Skin of body (tissue), 1 donor: ENCODE measurements at regions not wholly inside any gene's neighbourhood (a gene's known extent, or its start where the extent isn't known, plus 50 kb on each side); places are given as distances from the start of the nearest gene placed in this dataset.
A peak's percentile ranks its signal among the peaks of the same experiment; 100 is the strongest.

Experiments
- DNase-seq: peaks from one replicate; lab custom pipeline; 2025; lab: John Stamatoyannopoulos, UW

GRCh38 chr13:105395041-105395440 lies 1140.4 kb downstream of the EFNB2 start:
- DNase-seq: no peak

- no peak for DNase-seq
Measured at GRCh38 chr13:105389373-105389772, 1146.1 kb downstream of the EFNB2 start.

GRCh38 chr13:105377452-105377851 lies 1158.0 kb downstream of the EFNB2 start:
- no peak for DNase-seq

GRCh38 chr13:105370011-105370650 lies 1165.3 kb downstream of the EFNB2 start:
- no peak for DNase-seq

GRCh38 chr13:105368781-105369180 lies 1166.7 kb downstream of the EFNB2 start:
- DNase-seq: no peak

- no peak for DNase-seq
Measured at GRCh38 chr13:105365831-105366230, 1169.6 kb downstream of the EFNB2 start.

GRCh38 chr13:105365021-105365550 lies 1170.4 kb downstream of the EFNB2 start:
- peak; percentile 60 for DNase-seq

GRCh38 chr13:105364191-105364590 lies 1171.3 kb downstream of the EFNB2 start:
- DNase-seq: no peak

GRCh38 chr13:105363261-105364190 lies 1171.9 kb downstream of the EFNB2 start:
- peak; percentile 81 for DNase-seq

GRCh38 chr13:105353654-105354053 lies 1181.8 kb downstream of the EFNB2 start:
- no peak for DNase-seq

GRCh38 chr13:105349082-105349723 lies 1186.3 kb downstream of the EFNB2 start:
- no peak for DNase-seq

GRCh38 chr13:105346141-105346775 lies 1189.2 kb downstream of the EFNB2 start:
- no peak for DNase-seq

- no peak for DNase-seq
Measured at GRCh38 chr13:105345730-105346129, 1189.7 kb downstream of the EFNB2 start.

GRCh38 chr13:105345131-105345530 lies 1190.3 kb downstream of the EFNB2 start:
- no peak for DNase-seq

GRCh38 chr13:105343134-105343806 lies 1192.2 kb downstream of the EFNB2 start:
- DNase-seq: no peak

GRCh38 chr13:105342281-105342820 lies 1193.1 kb downstream of the EFNB2 start:
- no peak for DNase-seq

GRCh38 chr13:105341758-105342157 lies 1193.7 kb downstream of the EFNB2 start:
- no peak for DNase-seq

GRCh38 chr13:105341256-105341655 lies 1194.2 kb downstream of the EFNB2 start:
- DNase-seq: no peak

- DNase-seq: no peak
Measured at GRCh38 chr13:105340061-105340606, 1195.3 kb downstream of the EFNB2 start.

GRCh38 chr13:105338773-105339172 lies 1196.7 kb downstream of the EFNB2 start:
- no peak for DNase-seq
